ENCODE measurements at regions not wholly inside any gene's neighbourhood (a gene's known extent, or its start where the extent isn't known, plus 50 kb on each side); places are given as distances from the start of the nearest gene placed in this dataset.

DNA sequence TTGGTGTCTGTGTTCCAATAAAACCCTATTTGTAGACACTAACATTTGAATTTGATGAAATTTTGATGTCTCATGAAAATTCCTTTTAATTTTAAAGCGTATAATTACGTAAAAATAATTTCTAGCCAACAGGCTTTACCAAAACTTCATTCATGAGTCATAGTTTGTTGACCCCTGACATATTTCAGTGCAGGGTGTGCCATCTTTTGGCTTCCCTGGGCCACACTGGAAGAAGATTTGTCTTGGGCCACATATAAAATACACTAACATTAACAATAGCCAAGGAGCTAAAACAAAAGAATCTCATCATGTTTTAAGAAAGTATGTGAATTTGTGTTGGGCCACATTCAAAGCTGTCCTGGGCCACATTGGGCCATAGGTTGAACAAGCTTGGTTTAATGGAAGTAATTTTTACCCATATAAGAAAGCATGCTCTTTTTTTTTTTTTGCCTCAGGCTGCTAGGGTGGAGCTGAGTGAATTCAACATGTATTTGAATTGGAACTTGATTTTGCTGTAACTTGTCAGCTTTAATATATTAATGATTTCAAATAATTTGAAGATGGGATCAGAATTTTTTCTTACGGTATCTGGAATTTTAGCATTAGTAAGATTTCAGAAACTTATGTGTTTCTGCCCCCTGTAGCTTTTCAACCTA lies 267.7 kb upstream of the RGS18 start:
- Histone ChIP-seq H3K9me3 (ENCODE audit: control insufficient read depth, insufficient read depth, low read length) (no peaks in the 10 kb centered on the region), H3K27ac (ENCODE audit: insufficient read depth, low read length) (no peak overlapping the region), H3K9ac (ENCODE audit: low read depth, low read length) (no peak overlapping the region), H4K5ac (ENCODE audit: low read depth, low read length) (no peak overlapping the region), H2BK120ac (ENCODE audit: low read depth, low read length) (no peak overlapping the region), H3K9me1 (ENCODE audit: insufficient read depth, low read length) (no peaks in the 10 kb centered on the region), H3K36me3 (ENCODE audit: control insufficient read depth, insufficient read depth, low read length) (no peaks in the 10 kb centered on the region), H3K18ac (ENCODE audit: low read depth, low read length) (no peak overlapping the region), H3K4me2 (ENCODE audit: low read depth, low read length) (no peak overlapping the region), H3K56ac (ENCODE audit: extremely low read depth, insufficient read depth, low read length) (no peak overlapping the region), H3K27me3 (ENCODE audit: control insufficient read depth, insufficient read depth, low read length) (no peaks in the 10 kb centered on the region), H3K14ac (replicated peaks; ENCODE audit: low read depth, low read length) (no peak overlapping the region), H3K4me3 (ENCODE audit: insufficient read depth, low read depth, low read length) (no peak overlapping the region), H3K4ac (ENCODE audit: low read depth, low read length) (no peak overlapping the region), H3K23ac (ENCODE audit: low read depth, low read length) (no peak overlapping the region), H4K91ac (ENCODE audit: insufficient read depth, low read depth, low read length) (no peak overlapping the region), H2BK5ac (ENCODE audit: low read depth, low read length, poor library complexity, severe bottlenecking) (no peak overlapping the region), H4K20me1 (ENCODE audit: insufficient read depth, low read length) (no peaks in the 10 kb centered on the region), H2AK9ac (replicated peaks; ENCODE audit: low read depth, low read length, poor library complexity) (no peak overlapping the region), H2BK15ac (ENCODE audit: low read depth, low read length) (no peak overlapping the region), H3K79me1 (ENCODE audit: low read depth in 1 of 2, low read length in 2 of 2) (no peaks in the 10 kb centered on the region), H4K8ac (ENCODE audit: low read depth in 2 of 2, low read length in 2 of 2) (no peak overlapping the region), H2AK5ac (ENCODE audit: low read depth, low read length) (no peak overlapping the region), H2AFZ (replicated peaks; ENCODE audit: low read length, poor library complexity) (no peak overlapping the region), H3K4me1 (ENCODE audit: control insufficient read depth, insufficient read depth, low read length) (no peaks in the 10 kb centered on the region; the same call in 1 of the 2 replicates), H2BK20ac (ENCODE audit: low read depth, low read length) (no peak overlapping the region)
- intact Hi-C loops (cut with micrococcal nuclease) (no loop called here), dilution Hi-C loops (cut with HindIII; ENCODE audit: low sequenced_read_pairs, unreplicated experiment) (no loop called here), in situ Hi-C loops (cut with MboI; ENCODE audit: low sequenced_read_pairs) (no loop called here)
- TF ChIP-seq SMC3 (IDR thresholded peaks at IDR 0.05; ENCODE audit: low read depth, low read length) (no peak), POLR2A (IDR thresholded peaks at IDR 0.05; ENCODE audit: low read depth, low read length) (no peak), NFE2L2 (IDR thresholded peaks at IDR 0.05; ENCODE audit: low read depth, low read length) (no peak), FOS (IDR thresholded peaks at IDR 0.05; ENCODE audit: low read depth, low read length) (no peak), MAFK (IDR thresholded peaks at IDR 0.05; ENCODE audit: low read depth, low read length) (no peak), BHLHE40 (IDR thresholded peaks at IDR 0.05; ENCODE audit: low read depth, low read length) (no peak), RAD21 (IDR thresholded peaks at IDR 0.05; ENCODE audit: low read length) (no peak), RFX5 (IDR thresholded peaks at IDR 0.05; ENCODE audit: low read depth, low read length) (no peak), USF2 (IDR thresholded peaks at IDR 0.05; ENCODE audit: low read depth, low read length) (no peak), MAZ (IDR thresholded peaks at IDR 0.05; ENCODE audit: borderline replicate concordance, low read depth, low read length) (no peak), MXI1 (IDR thresholded peaks at IDR 0.05; ENCODE audit: borderline replicate concordance, low read depth, low read length) (no peak), CHD1 (IDR thresholded peaks at IDR 0.05; ENCODE audit: low read depth, low read length) (no peak), CEBPB (IDR thresholded peaks at IDR 0.05; ENCODE audit: low read depth, low read length) (no peak), RCOR1 (IDR thresholded peaks at IDR 0.05; ENCODE audit: insufficient replicate concordance, low read length) (no peak)
- TF ChIP-seq, protein P1, sequence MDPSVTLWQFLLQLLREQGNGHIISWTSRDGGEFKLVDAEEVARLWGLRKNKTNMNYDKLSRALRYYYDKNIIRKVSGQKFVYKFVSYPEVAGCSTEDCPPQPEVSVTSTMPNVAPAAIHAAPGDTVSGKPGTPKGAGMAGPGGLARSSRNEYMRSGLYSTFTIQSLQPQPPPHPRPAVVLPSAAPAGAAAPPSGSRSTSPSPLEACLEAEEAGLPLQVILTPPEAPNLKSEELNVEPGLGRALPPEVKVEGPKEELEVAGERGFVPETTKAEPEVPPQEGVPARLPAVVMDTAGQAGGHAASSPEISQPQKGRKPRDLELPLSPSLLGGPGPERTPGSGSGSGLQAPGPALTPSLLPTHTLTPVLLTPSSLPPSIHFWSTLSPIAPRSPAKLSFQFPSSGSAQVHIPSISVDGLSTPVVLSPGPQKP (IDR thresholded peaks at IDR 0.05; ENCODE audit: borderline replicate concordance, low read depth, low read length), result no peak
- TF ChIP-seq, protein P2, sequence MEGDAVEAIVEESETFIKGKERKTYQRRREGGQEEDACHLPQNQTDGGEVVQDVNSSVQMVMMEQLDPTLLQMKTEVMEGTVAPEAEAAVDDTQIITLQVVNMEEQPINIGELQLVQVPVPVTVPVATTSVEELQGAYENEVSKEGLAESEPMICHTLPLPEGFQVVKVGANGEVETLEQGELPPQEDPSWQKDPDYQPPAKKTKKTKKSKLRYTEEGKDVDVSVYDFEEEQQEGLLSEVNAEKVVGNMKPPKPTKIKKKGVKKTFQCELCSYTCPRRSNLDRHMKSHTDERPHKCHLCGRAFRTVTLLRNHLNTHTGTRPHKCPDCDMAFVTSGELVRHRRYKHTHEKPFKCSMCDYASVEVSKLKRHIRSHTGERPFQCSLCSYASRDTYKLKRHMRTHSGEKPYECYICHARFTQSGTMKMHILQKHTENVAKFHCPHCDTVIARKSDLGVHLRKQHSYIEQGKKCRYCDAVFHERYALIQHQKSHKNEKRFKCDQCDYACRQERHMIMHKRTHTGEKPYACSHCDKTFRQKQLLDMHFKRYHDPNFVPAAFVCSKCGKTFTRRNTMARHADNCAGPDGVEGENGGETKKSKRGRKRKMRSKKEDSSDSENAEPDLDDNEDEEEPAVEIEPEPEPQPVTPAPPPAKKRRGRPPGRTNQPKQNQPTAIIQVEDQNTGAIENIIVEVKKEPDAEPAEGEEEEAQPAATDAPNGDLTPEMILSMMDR (conservative IDR thresholded peaks at IDR 0.05; ENCODE audit: low read depth, low read length), result no peak
- BruUV-seq (replicated peaks), result no TSS peak
- POLR2A ChIA-PET (ENCODE audit: unreplicated experiment), result no interaction called here
- ATAC-seq (ENCODE audit: low read depth), result no peak
- CTCF ChIA-PET, result no interaction called here
- no peak for DNase-seq
- WGBS, 2 experiments (ENCODE audit: extremely low coverage in 2 of 2, insufficient read length in 1 of 2), result no CpG with 5 or more reads among the region's 3 CpGs

Measured in IMR-90 (cell line).